ENCODE measurements at regions not wholly inside any gene's neighbourhood (a gene's known extent, or its start where the extent isn't known, plus 50 kb on each side); places are given as distances from the start of the nearest gene placed in this dataset.

GRCh38 chr10:128570319-128570995 lies 444.2 kb upstream of the MKI67 start:
- H3K36me3 ChIP-seq (ENCODE audit: control insufficient read depth, insufficient read depth, low read length) = no peaks in the 10 kb centered on the region
- DNase-seq (ENCODE audit: extremely low read depth in 1 of 4, low spot score in 3 of 4) (no peak), FAIRE-seq (no peak), ATAC-seq (no peak)
- H3K4me3 ChIP-seq = no peak overlapping the region
- intact Hi-C loops (cut with micrococcal nuclease) = loop anchor here (5.0 to 10.0 kb wide), 2 partner anchors 62 to 164 kb away; no protein-coding TSS in a partner anchor
- CTCF ChIA-PET (ENCODE audit: low intra/inter-chr PET ratio) = no interaction called here
- H3K27ac ChIP-seq (ENCODE audit: extremely low read depth, low read depth, low read length) = no peak overlapping the region
- in situ Hi-C loops (cut with MboI) = no loop called here
- H2AFZ ChIP-seq (ENCODE audit: low read depth, low read length) = peak overlapping the region; percentile 32; the same call in 1 of the 2 replicates
- no peaks in the 10 kb centered on the region for H3K79me2 ChIP-seq (ENCODE audit: control insufficient read depth, insufficient read depth, low read length)
- H3K9me3 ChIP-seq (replicated peaks; ENCODE audit: control insufficient read depth, insufficient read depth, low read depth, low read length) = no peaks in the 10 kb centered on the region
- peak overlapping the region in 1 of 2 experiments; percentile 28; a peak in 1 of 4 replicates for H3K9ac ChIP-seq (ENCODE audit: insufficient read depth in 1 of 2, low read depth in 2 of 2, low read length in 2 of 2)
- BruUV-seq (replicated peaks) = no TSS peak
- H3K9me1 ChIP-seq (ENCODE audit: control insufficient read depth, insufficient read depth, low read length) = no peaks in the 10 kb centered on the region
- peaks cover 10 to 18% of the 10 kb centered on the region in 2 experiments; a peak in 4 of 5 replicates for H3K4me1 ChIP-seq (replicated peaks in 1 of 2; ENCODE audit: control insufficient read depth in 2 of 2, insufficient read depth in 2 of 2, low read length in 2 of 2)
- POLR2A ChIA-PET = interaction anchor here (0.6 to 0.8 kb wide), 2 partner anchors 10 to 23 kb away, joined by 4 to 5 read pairs; no protein-coding TSS in a partner anchor
- H4K20me1 ChIP-seq (replicated peaks; ENCODE audit: control insufficient read depth, insufficient read depth, low read length) = no peaks in the 10 kb centered on the region
- H3K4me2 ChIP-seq (ENCODE audit: insufficient read depth, low read length) = no peak overlapping the region
- H3K27me3 ChIP-seq (ENCODE audit: control insufficient read depth in 2 of 2, insufficient read depth in 2 of 2, low read length in 2 of 2) = no peaks in the 10 kb centered on the region
- 53% methylated on average over 10 of the region's 12 CpGs for WGBS (ENCODE audit: insufficient coverage, low coverage, missing lambda C conversion rate)
- TF ChIP-seq, protein P1, sequence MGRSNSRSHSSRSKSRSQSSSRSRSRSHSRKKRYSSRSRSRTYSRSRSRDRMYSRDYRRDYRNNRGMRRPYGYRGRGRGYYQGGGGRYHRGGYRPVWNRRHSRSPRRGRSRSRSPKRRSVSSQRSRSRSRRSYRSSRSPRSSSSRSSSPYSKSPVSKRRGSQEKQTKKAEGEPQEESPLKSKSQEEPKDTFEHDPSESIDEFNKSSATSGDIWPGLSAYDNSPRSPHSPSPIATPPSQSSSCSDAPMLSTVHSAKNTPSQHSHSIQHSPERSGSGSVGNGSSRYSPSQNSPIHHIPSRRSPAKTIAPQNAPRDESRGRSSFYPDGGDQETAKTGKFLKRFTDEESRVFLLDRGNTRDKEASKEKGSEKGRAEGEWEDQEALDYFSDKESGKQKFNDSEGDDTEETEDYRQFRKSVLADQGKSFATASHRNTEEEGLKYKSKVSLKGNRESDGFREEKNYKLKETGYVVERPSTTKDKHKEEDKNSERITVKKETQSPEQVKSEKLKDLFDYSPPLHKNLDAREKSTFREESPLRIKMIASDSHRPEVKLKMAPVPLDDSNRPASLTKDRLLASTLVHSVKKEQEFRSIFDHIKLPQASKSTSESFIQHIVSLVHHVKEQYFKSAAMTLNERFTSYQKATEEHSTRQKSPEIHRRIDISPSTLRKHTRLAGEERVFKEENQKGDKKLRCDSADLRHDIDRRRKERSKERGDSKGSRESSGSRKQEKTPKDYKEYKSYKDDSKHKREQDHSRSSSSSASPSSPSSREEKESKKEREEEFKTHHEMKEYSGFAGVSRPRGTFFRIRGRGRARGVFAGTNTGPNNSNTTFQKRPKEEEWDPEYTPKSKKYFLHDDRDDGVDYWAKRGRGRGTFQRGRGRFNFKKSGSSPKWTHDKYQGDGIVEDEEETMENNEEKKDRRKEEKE (IDR thresholded peaks at IDR 0.05; ENCODE audit: borderline replicate concordance in 1 of 2, control insufficient read depth in 1 of 2, low read depth in 2 of 2, low read length in 1 of 2) = no peak
- TF ChIP-seq SPI1 (IDR thresholded peaks at IDR 0.05; ENCODE audit: borderline replicate concordance, low read depth, low read length) = no peak
- TF ChIP-seq, protein P2, sequence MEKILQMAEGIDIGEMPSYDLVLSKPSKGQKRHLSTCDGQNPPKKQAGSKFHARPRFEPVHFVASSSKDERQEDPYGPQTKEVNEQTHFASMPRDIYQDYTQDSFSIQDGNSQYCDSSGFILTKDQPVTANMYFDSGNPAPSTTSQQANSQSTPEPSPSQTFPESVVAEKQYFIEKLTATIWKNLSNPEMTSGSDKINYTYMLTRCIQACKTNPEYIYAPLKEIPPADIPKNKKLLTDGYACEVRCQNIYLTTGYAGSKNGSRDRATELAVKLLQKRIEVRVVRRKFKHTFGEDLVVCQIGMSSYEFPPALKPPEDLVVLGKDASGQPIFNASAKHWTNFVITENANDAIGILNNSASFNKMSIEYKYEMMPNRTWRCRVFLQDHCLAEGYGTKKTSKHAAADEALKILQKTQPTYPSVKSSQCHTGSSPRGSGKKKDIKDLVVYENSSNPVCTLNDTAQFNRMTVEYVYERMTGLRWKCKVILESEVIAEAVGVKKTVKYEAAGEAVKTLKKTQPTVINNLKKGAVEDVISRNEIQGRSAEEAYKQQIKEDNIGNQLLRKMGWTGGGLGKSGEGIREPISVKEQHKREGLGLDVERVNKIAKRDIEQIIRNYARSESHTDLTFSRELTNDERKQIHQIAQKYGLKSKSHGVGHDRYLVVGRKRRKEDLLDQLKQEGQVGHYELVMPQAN (IDR thresholded peaks at IDR 0.05; ENCODE audit: borderline replicate concordance) = no peak
- no peak for TF ChIP-seq ZBTB17 (CRISPR knock-in tag; IDR thresholded peaks at IDR 0.05)
- no peak for TF ChIP-seq SUPT5H (IDR thresholded peaks at IDR 0.05)
- TF ChIP-seq POLR2B (IDR thresholded peaks at IDR 0.05; ENCODE audit: low read depth, partially characterized antibody) = no peak
- TF ChIP-seq POU5F1 (IDR thresholded peaks at IDR 0.05; ENCODE audit: borderline replicate concordance, low read depth, low read length, partially characterized antibody) = no peak
- TF ChIP-seq DDX20 (tag; IDR thresholded peaks at IDR 0.05; ENCODE audit: low read depth) = no peak
- TF ChIP-seq STAT5B (CRISPR knock-in tag; IDR thresholded peaks at IDR 0.05) = no peak
- TF ChIP-seq, protein P3, sequence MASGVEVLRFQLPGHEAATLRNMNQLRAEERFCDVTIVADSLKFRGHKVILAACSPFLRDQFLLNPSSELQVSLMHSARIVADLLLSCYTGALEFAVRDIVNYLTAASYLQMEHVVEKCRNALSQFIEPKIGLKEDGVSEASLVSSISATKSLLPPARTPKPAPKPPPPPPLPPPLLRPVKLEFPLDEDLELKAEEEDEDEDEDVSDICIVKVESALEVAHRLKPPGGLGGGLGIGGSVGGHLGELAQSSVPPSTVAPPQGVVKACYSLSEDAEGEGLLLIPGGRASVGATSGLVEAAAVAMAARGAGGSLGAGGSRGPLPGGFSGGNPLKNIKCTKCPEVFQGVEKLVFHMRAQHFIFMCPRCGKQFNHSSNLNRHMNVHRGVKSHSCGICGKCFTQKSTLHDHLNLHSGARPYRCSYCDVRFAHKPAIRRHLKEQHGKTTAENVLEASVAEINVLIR (CRISPR knock-in tag; IDR thresholded peaks at IDR 0.05) = no peak
- no peak for TF ChIP-seq ZNF143 (CRISPR knock-in tag; IDR thresholded peaks at IDR 0.05)
- no peak for TF ChIP-seq MXI1 (IDR thresholded peaks at IDR 0.05; ENCODE audit: low read depth, low read length)
- no peak for TF ChIP-seq ZNF696 (CRISPR knock-in tag; conservative IDR thresholded peaks at IDR 0.05)
- TF ChIP-seq STAG1 (CRISPR knock-in tag; IDR thresholded peaks at IDR 0.05; ENCODE audit: borderline replicate concordance) = no peak
- no peak for TF ChIP-seq NONO (IDR thresholded peaks at IDR 0.05; ENCODE audit: low read depth in 2 of 2, low read length in 1 of 2)

Measured in K562 (cell line).